ENCODE measurements at regions not wholly inside any gene's neighbourhood (a gene's known extent, or its start where the extent isn't known, plus 50 kb on each side); places are given as distances from the start of the nearest gene placed in this dataset.

DNA sequence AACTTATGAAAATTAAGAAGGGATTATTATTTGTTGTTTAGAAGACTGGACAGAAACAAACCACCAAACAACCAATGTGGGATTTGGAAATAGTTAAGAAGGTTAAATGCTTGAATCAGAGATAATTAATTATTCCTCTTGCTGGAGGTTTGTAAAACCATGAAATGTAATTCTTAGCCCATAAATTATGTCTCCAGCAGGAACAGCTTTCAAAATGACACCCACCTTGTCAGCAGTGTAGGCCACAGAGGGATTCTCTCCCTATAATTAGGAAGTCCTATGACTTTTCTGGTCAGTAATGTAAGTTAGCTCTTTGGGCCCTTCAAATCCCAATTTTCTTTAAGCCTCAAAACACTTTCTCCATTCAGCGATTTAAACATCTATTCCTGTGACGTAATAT lies 63.3 kb downstream of the DRD1 start:
- Histone ChIP-seq H3K4ac (ENCODE audit: low read depth, low read length) (no peak overlapping the region), H3K14ac (ENCODE audit: low read length) (no peak overlapping the region), H2BK5ac (ENCODE audit: low read depth, low read length, poor library complexity) (no peak overlapping the region), H3K4me2 (ENCODE audit: low read length) (no peak overlapping the region), H3K9me3 (ENCODE audit: insufficient read depth, low read depth, low read length) (no peaks in the 10 kb centered on the region), H2BK12ac (ENCODE audit: low read length) (no peak overlapping the region), H3K4me3 (ENCODE audit: low read depth, low read length) (no peak overlapping the region), H3K79me1 (ENCODE audit: low read length) (no peaks in the 10 kb centered on the region), H3K27me3 (ENCODE audit: insufficient read depth, low read length) (no peaks in the 10 kb centered on the region), H4K8ac (ENCODE audit: low read depth, low read length) (no peak overlapping the region), H3K4me1 (ENCODE audit: control insufficient read depth in 1 of 2, insufficient read depth in 2 of 2, low read length in 2 of 2) (peaks cover 0 to 3% of the 10 kb centered on the region in 2 experiments), H2AFZ (ENCODE audit: insufficient read depth, low read length, poor library complexity) (no peak overlapping the region), H3K79me2 (ENCODE audit: control insufficient read depth, insufficient read depth, low read length, poor library complexity) (no peaks in the 10 kb centered on the region), H3K9ac (ENCODE audit: low read length) (no peak overlapping the region), H2AK5ac (ENCODE audit: low read length) (no peak overlapping the region), H3K18ac (ENCODE audit: low read length) (no peak overlapping the region), H2BK120ac (ENCODE audit: insufficient read depth, low read length, poor library complexity) (no peak overlapping the region), H3K23ac (ENCODE audit: low read length) (no peak overlapping the region), H3K36me3 (ENCODE audit: control insufficient read depth in 1 of 2, insufficient read depth in 2 of 2, low read length in 2 of 2) (no peaks in the 10 kb centered on the region), H4K91ac (ENCODE audit: low read depth, low read length) (no peak overlapping the region), H3K27ac (ENCODE audit: low read depth, low read length) (no peak overlapping the region), H4K12ac (ENCODE audit: low read depth, low read length) (no peak overlapping the region)
- no peak for DNase-seq
- WGBS (ENCODE audit: extremely low coverage, insufficient coverage, insufficient read length): no CpG with 5 or more reads among the region's 2 CpGs

- Histone ChIP-seq H3K23ac (ENCODE audit: low read length) (no peak overlapping the region), H2BK120ac (ENCODE audit: insufficient read depth, low read length, poor library complexity) (no peak overlapping the region), H3K4me2 (ENCODE audit: low read length) (no peak overlapping the region), H3K27ac (ENCODE audit: low read depth, low read length) (no peak overlapping the region), H2BK12ac (ENCODE audit: low read length) (no peak overlapping the region), H3K79me2 (ENCODE audit: control insufficient read depth, insufficient read depth, low read length, poor library complexity) (no peaks in the 10 kb centered on the region), H3K9me3 (ENCODE audit: insufficient read depth, low read depth, low read length) (no peaks in the 10 kb centered on the region), H3K27me3 (ENCODE audit: insufficient read depth, low read length) (no peaks in the 10 kb centered on the region), H3K79me1 (ENCODE audit: low read length) (no peaks in the 10 kb centered on the region), H2AFZ (ENCODE audit: insufficient read depth, low read length, poor library complexity) (no peak overlapping the region), H3K36me3 (ENCODE audit: control insufficient read depth in 1 of 2, insufficient read depth in 2 of 2, low read length in 2 of 2) (no peaks in the 10 kb centered on the region), H2BK5ac (ENCODE audit: low read depth, low read length, poor library complexity) (no peak overlapping the region), H4K8ac (ENCODE audit: low read depth, low read length) (no peak overlapping the region), H3K14ac (ENCODE audit: low read length) (no peak overlapping the region), H3K18ac (ENCODE audit: low read length) (no peak overlapping the region), H3K4ac (ENCODE audit: low read depth, low read length) (no peak overlapping the region), H3K9ac (ENCODE audit: low read length) (no peak overlapping the region), H4K12ac (ENCODE audit: low read depth, low read length) (no peak overlapping the region), H4K91ac (ENCODE audit: low read depth, low read length) (no peak overlapping the region), H3K4me1 (ENCODE audit: control insufficient read depth in 1 of 2, insufficient read depth in 2 of 2, low read length in 2 of 2) (peaks cover 0 to 3% of the 10 kb centered on the region in 2 experiments), H2AK5ac (ENCODE audit: low read length) (no peak overlapping the region), H3K4me3 (ENCODE audit: low read depth, low read length) (no peak overlapping the region)
- DNase-seq: no peak
- WGBS (ENCODE audit: extremely low coverage, insufficient coverage, insufficient read length): no CpG with 5 or more reads among the region's 1 CpG
Observed at GRCh38 chr5:175379867-175380266, 64.1 kb downstream of the DRD1 start.

DNA sequence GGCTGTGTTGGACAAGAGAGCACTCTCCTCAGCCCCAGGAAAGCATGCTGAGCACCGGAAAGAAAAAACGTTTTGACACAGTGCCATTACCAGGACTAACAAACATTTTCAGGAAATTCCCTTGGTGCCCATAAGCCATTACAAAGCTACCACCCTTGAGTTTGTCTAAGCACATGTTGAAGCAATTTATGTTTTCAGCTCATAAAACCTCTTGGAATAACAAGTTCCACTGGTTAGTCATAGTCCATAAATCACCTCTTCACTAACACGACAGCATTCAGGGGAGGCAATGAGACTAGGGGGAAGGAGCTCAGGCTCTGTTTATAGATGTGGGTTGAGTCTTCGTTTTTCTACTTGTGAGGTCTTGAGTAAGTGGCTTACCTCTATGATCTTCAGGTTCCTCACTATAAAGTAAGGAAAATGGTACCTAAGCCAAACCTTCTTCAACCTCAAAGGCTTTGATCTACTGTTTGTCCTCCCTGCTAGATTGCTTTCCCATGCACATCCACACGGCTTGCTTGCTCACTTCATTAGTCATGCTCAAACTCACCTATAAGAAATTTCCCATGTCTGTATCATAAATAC lies 65.4 kb downstream of the DRD1 start:
- Histone ChIP-seq H2BK120ac (ENCODE audit: insufficient read depth, low read length, poor library complexity) (no peak overlapping the region), H3K79me2 (ENCODE audit: control insufficient read depth, insufficient read depth, low read length, poor library complexity) (no peaks in the 10 kb centered on the region), H3K4me1 (ENCODE audit: control insufficient read depth in 1 of 2, insufficient read depth in 2 of 2, low read length in 2 of 2) (peaks cover 0 to 3% of the 10 kb centered on the region in 2 experiments), H4K12ac (ENCODE audit: low read depth, low read length) (no peak overlapping the region), H3K79me1 (ENCODE audit: low read length) (no peaks in the 10 kb centered on the region), H2BK12ac (ENCODE audit: low read length) (no peak overlapping the region), H3K27me3 (ENCODE audit: insufficient read depth, low read length) (no peaks in the 10 kb centered on the region), H2BK5ac (ENCODE audit: low read depth, low read length, poor library complexity) (no peak overlapping the region), H3K18ac (ENCODE audit: low read length) (no peak overlapping the region), H4K91ac (ENCODE audit: low read depth, low read length) (no peak overlapping the region), H3K4me3 (ENCODE audit: low read depth, low read length) (no peak overlapping the region), H2AK5ac (ENCODE audit: low read length) (no peak overlapping the region), H3K9ac (ENCODE audit: low read length) (no peak overlapping the region), H3K4ac (ENCODE audit: low read depth, low read length) (no peak overlapping the region), H3K14ac (ENCODE audit: low read length) (no peak overlapping the region), H3K36me3 (ENCODE audit: control insufficient read depth in 1 of 2, insufficient read depth in 2 of 2, low read length in 2 of 2) (no peaks in the 10 kb centered on the region), H2AFZ (ENCODE audit: insufficient read depth, low read length, poor library complexity) (no peak overlapping the region), H3K27ac (ENCODE audit: low read depth, low read length) (no peak overlapping the region), H3K9me3 (ENCODE audit: insufficient read depth, low read depth, low read length) (no peaks in the 10 kb centered on the region), H4K8ac (ENCODE audit: low read depth, low read length) (no peak overlapping the region), H3K4me2 (ENCODE audit: low read length) (no peak overlapping the region), H3K23ac (ENCODE audit: low read length) (no peak overlapping the region)
- no CpG with 5 or more reads among the region's 5 CpGs for WGBS (ENCODE audit: extremely low coverage, insufficient coverage, insufficient read length)
- no peak for DNase-seq

DNA sequence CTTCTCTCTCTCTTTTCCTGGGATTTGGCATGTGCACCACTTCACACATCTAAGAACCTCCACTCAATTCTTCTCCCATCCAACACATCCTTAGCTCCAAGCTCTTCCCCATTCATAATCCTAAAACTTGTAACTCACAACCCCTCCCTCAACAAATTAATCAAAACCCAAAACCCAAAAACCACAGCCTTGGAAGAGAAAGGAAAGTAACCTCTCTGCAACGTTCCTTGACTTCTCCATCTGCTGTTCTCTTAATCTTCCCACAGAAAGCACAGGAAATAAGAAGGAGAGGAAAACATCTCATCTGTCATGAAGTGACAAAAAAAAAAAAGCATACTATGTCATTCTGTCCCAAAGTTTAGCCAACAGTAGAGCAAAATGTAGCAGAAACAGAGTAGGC lies 66.2 kb downstream of the DRD1 start:
- Histone ChIP-seq H3K18ac (ENCODE audit: low read length) (no peak overlapping the region), H3K4me2 (ENCODE audit: low read length) (no peak overlapping the region), H2BK12ac (ENCODE audit: low read length) (peak overlapping the region; percentile 49), H3K9me3 (ENCODE audit: insufficient read depth, low read depth, low read length) (no peaks in the 10 kb centered on the region), H2AK5ac (ENCODE audit: low read length) (no peak overlapping the region), H2AFZ (ENCODE audit: insufficient read depth, low read length, poor library complexity) (no peak overlapping the region), H4K12ac (ENCODE audit: low read depth, low read length) (no peak overlapping the region), H3K9ac (ENCODE audit: low read length) (no peak overlapping the region), H4K91ac (ENCODE audit: low read depth, low read length) (no peak overlapping the region), H3K4me3 (ENCODE audit: low read depth, low read length) (no peak overlapping the region), H3K79me1 (ENCODE audit: low read length) (no peaks in the 10 kb centered on the region), H2BK5ac (ENCODE audit: low read depth, low read length, poor library complexity) (no peak overlapping the region), H3K14ac (ENCODE audit: low read length) (no peak overlapping the region), H2BK120ac (ENCODE audit: insufficient read depth, low read length, poor library complexity) (peak overlapping the region; percentile 51), H3K79me2 (ENCODE audit: control insufficient read depth, insufficient read depth, low read length, poor library complexity) (no peaks in the 10 kb centered on the region), H4K8ac (ENCODE audit: low read depth, low read length) (peak overlapping the region; percentile 38), H3K27ac (ENCODE audit: low read depth, low read length) (no peak overlapping the region), H3K27me3 (ENCODE audit: insufficient read depth, low read length) (no peaks in the 10 kb centered on the region), H3K23ac (ENCODE audit: low read length) (no peak overlapping the region), H3K4me1 (ENCODE audit: control insufficient read depth in 1 of 2, insufficient read depth in 2 of 2, low read length in 2 of 2) (peaks cover 0 to 3% of the 10 kb centered on the region in 2 experiments), H3K36me3 (ENCODE audit: control insufficient read depth in 1 of 2, insufficient read depth in 2 of 2, low read length in 2 of 2) (no peaks in the 10 kb centered on the region), H3K4ac (ENCODE audit: low read depth, low read length) (no peak overlapping the region)
- no peak for DNase-seq
- no CpG with 5 or more reads among the region's 1 CpG for WGBS (ENCODE audit: extremely low coverage, insufficient coverage, insufficient read length)
